NCI-H510A (cell line): ENCODE measurements at regions not wholly inside any gene's neighbourhood (a gene's known extent, or its start where the extent isn't known, plus 50 kb on each side); places are given as distances from the start of the nearest gene placed in this dataset.
"Not testable (repeated sequence)": the region's sequence is repeated elsewhere in the genome, so short reads cannot be mapped to it uniquely, and the experiment has no call there.

Experiments
- DNase-seq: peaks from one replicate; lab custom pipeline; 2025; lab: John Stamatoyannopoulos, UW

GRCh38 chr13:31385540-31385939 lies 185.8 kb downstream of the B3GLCT start:
- no peak for DNase-seq

DNA sequence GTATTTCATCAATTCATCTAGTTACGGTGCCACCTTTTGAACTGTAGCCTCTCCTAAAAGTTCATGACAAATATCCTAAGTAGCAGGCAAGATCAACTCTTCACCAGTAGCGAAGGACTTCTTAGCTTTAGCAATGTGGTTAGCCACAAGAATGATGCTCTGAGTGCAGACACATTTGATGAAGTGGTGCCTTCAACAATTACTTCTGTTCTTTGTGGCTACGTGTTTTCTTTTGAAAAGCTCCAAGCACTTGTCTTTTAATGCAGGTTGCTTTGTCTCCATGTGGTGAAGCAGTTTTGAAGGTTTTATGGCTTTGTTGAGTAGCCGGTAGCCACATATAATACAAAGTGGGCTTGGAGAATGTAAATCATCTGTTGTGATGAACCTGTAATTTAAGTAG lies 194.7 kb downstream of the B3GLCT start:
- DNase-seq, result no peak

DNA sequence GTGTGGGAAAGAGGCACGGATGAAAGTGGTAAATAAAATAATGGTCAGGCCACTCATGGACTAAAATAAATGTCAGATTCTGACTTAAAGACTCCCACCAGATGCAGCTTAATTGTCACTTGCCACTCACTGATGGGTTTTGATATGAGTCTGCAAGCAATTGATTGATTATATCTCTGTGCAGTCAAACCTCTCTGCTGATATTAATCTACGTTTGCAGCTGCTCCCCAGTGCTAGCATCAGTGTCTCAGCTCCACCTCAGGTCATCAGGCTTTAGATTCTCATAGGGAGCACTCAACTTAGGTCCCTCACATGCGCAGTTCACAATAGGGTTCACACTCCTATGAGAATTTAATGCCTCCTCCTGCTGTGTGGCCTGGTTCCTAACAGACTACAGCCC lies 195.3 kb downstream of the B3GLCT start:
- DNase-seq, result no peak

DNA sequence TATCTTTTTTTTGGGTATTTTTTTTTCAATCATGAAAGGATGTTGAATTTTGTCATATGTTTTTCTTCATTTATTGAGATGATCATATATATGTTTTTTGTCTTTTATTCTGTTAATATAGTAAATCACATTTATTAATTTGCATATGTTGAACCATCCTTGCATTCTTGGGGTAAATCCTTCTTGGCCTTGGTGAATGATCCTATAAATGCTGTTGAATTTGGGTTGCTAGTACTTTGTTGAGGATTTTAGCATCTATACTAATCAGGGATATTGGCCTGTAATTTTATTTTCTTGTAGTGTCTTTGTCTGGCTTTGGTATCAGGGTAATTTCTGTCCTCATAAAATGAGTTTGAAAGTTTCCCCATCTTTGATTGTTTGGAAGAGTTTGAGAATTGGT lies 199.9 kb downstream of the B3GLCT start:
- DNase-seq, result no peak

- not testable (repeated sequence) for DNase-seq
Observed at GRCh38 chr13:31403711-31404110, 203.9 kb downstream of the B3GLCT start.

- no peak for DNase-seq
Observed at GRCh38 chr13:31408927-31409326, 209.2 kb downstream of the B3GLCT start.

GRCh38 chr13:31409678-31410356 lies 210.0 kb downstream of the B3GLCT start:
- no peak for DNase-seq

DNA sequence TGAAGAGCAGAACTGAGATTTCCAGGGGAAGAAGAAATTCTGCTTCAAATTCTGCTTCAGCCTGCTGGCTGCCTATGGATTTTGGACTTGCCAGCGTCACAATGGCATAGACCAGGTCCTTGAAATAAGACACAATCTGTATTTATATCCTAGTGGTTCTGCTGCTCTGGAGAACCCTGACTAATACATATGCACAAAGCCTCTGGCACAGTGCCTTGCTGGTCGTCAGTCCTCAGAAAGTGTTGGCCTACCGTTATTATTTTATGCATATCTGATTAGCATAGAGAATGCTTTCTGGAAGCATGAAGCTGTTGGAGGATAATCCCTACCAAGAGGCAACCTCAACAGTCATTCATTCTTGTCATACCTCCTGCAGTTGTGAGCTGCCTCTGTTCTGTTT lies 213.7 kb downstream of the B3GLCT start:
- no peak for DNase-seq

- no peak for DNase-seq
Observed at GRCh38 chr13:31416066-31416465, 216.3 kb downstream of the B3GLCT start.

DNA sequence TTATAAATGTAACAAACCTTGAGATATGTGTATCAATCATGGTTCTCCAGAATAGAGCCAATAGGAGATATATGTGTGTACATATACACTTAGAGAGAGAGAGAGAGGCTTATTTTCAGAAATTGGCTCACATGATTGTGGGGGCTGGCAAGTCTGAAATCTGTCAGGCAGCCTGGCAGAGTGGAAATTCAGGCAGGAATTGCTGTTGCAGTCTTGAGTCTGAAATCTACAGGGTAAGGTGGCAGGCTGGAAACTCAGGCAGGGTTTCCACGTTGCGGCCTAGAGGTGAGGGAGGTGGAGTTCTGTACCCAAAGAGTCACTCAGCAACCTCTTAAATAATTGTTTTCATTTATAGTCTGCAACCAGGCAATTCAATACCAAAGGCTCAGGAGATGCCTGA lies 218.4 kb downstream of the B3GLCT start:
- DNase-seq, result no peak

- no peak for DNase-seq
Observed at GRCh38 chr13:31421756-31422155, 222.0 kb downstream of the B3GLCT start.

- peak; percentile 18 for DNase-seq
Observed at GRCh38 chr13:31424130-31424729, 224.5 kb downstream of the B3GLCT start.

DNA sequence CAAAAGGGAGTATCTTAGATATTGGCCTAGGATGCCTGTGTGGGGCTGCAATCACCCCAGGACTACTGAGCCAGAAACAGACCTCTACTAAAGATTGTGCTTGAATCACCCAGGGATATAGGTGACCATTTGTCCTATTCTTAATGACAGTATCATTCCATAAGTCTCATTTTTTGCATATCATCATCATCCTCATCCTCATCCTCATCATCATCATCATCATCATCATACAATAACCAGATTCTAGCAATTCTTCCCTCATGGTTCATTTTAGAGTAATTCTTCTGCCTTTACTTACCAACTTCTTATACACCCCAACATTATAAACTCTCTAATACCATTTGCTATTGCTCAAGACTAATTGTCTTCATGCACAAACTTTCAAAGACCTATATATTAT lies 226.6 kb downstream of the B3GLCT start:
- DNase-seq, result no peak

- no peak for DNase-seq
Observed at GRCh38 chr13:31427151-31428100, 227.7 kb downstream of the B3GLCT start.

- DNase-seq, result no peak
Observed at GRCh38 chr13:31431722-31432137, 232.0 kb downstream of the B3GLCT start.

DNA sequence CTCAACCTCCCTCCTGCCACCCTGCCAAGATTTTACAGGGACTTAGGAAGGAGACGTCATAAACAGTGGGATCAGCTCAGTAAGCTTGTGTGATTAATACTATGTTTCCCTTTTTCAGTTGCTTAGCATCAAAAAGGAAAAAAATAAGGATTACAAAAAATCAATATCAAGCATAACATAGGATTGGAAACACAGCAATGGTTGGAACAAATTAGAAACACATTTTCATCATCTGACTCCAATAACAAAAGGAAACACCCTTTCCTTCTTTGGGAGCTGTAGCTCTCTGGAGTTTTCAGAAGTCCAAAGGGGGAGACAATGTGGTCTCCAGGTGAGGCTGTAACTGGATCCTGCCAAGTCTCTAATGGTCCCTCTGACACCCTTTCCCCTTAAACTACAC lies 233.4 kb downstream of the B3GLCT start:
- DNase-seq, result no peak

GRCh38 chr13:31433746-31434145 lies 234.0 kb downstream of the B3GLCT start:
- no peak for DNase-seq

DNA sequence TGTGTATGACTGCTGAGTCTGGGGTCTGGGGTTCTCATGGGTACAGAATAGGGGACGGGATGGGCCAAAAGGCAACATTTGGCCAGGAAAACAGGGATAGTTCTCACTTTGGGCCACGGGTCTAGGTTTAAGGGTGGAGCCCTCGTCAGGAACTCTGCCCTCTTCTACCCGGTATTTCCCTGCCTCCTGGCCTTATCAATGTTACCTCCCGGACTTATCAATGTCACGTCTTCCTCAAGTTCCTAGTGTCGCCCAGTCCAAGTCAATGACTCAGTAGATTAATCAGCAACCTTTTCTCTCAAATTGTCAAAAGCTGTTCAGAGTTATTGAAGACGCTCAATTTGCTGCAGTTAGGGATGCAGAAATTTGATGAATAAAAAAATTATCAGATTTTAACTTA lies 234.8 kb downstream of the B3GLCT start:
- no peak for DNase-seq

DNA sequence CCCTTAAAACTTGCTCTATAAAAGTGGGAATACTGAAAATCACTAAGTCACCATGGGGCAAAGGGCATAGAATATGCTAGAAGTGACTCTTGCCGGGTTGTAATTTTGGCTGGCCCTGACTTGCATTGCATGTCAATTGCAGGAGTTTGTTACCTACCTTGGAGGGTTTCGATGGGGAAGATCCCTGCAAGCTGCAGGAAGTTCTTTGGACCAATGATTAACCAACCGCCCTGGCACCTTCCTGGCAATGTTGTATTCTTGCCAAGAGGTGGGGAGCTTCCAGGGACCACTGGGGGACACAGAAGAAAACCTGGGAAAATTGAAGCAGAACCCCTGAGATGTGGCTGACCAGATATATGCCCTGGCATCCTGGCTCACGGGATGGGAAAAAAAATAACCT lies 235.8 kb downstream of the B3GLCT start:
- no peak for DNase-seq

DNA sequence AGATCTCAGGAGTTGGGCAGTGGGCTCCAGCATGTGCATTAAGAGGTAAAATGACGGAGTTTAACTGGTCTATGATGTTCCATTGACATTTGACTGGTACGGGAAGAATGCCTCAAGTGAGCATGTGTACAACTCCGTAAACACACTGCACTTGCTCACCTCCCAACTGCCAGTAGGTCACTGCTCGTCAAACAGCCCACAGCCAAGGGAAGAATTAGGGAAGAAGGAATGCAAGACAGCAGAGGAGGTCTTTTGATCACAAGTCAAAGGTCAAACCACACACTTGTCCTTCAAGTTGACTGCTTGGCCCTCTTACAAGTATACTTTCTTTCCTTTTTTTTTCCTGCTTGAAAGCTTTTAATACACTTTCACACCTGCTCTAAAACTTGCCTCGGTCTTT lies 236.7 kb downstream of the B3GLCT start:
- no peak for DNase-seq

DNA sequence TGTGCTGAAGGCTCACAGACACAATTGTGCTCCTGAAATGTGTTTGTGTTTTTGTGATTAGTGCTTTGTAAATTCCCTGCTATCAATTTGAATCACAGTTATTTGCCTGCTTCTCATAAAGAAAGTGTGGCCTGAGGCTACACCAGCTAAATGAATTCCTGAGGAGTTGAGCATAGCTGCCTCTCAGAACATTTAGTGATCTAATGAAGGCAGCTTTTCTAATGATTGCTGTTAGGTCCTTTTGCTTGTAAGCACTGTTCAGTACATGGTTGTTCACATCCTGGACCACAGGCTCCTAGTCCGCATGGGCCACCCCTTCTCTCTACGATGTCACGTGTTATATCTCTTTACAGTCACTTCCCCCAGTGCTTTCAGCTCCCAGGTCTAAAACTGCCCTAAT lies 238.2 kb downstream of the B3GLCT start:
- DNase-seq, result no peak

- DNase-seq, result no peak
Observed at GRCh38 chr13:31440132-31440531, 240.4 kb downstream of the B3GLCT start.
